Epithelial cell of esophagus (primary cell): ENCODE measurements at regions not wholly inside any gene's neighbourhood (a gene's known extent, or its start where the extent isn't known, plus 50 kb on each side); places are given as distances from the start of the nearest gene placed in this dataset.
A peak's percentile ranks its signal among the peaks of the same experiment; 100 is the strongest.

Source experiments
- DNase-seq: peaks from one replicate; pipeline ENCODE4 v3.0.0; 2010; ENCODE audit warnings: low read depth
- H3K4me3 ChIP-seq: 2 replicates; pipeline ENCODE4 v1.5.1; 2011; ENCODE audit warnings: mild to moderate bottlenecking, low read length, control low read depth
- TF ChIP-seq, protein P1 (sequence below): IDR thresholded peaks from 2 replicates; pipeline ENCODE4 v1.5.1; 2011; ENCODE audit warnings: low read depth, mild to moderate bottlenecking, low read length, control low read depth, inconsistent platforms; ENCODE audit not compliant: insufficient read depth; ENCODE audit errors: missing control alignments

GRCh38 chr2:14951569-14952285 lies 319.2 kb downstream of the LRATD1 start:
- no peak overlapping the region for H3K4me3 ChIP-seq
- TF ChIP-seq, protein P1, sequence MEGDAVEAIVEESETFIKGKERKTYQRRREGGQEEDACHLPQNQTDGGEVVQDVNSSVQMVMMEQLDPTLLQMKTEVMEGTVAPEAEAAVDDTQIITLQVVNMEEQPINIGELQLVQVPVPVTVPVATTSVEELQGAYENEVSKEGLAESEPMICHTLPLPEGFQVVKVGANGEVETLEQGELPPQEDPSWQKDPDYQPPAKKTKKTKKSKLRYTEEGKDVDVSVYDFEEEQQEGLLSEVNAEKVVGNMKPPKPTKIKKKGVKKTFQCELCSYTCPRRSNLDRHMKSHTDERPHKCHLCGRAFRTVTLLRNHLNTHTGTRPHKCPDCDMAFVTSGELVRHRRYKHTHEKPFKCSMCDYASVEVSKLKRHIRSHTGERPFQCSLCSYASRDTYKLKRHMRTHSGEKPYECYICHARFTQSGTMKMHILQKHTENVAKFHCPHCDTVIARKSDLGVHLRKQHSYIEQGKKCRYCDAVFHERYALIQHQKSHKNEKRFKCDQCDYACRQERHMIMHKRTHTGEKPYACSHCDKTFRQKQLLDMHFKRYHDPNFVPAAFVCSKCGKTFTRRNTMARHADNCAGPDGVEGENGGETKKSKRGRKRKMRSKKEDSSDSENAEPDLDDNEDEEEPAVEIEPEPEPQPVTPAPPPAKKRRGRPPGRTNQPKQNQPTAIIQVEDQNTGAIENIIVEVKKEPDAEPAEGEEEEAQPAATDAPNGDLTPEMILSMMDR: no peak
- DNase-seq: peak; percentile 68

GRCh38 chr2:14952400-14952963 lies 320.0 kb downstream of the LRATD1 start:
- TF ChIP-seq, protein P1: no peak
- no peak overlapping the region for H3K4me3 ChIP-seq
- DNase-seq: no peak

DNA sequence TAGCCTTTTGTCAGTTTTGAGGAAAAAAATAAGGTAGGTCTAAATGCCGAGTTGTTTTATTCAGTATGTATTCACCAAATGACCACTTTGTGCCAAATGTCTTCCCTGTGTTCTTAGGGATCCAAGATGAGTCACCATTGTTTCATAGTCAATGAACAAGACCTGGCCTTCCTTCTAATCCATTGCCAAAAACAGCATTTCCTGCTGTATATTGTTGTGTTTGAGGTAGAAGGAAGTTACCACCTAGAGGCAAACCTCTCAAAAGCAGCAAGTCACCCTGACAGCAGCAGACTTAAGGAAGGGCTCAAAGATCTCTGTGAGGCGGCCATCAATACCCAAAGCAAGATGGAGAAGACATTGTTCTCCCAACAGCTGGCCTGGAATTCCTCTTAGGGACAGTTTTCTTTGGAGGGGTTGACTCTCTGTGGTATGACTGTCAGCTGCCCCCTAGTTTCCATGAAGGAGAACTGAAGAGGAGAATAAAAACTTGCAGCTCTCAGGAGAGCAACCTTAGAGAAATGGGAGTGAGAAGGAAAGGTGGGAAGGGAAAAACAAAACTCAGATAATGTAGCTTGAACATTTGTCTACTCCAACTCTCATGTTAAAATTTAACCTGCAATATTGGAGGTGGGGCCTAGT lies 328.3 kb downstream of the LRATD1 start:
- TF ChIP-seq, protein P1: peak; percentile 10
- no peak overlapping the region for H3K4me3 ChIP-seq
- DNase-seq: peak; percentile 67

DNA sequence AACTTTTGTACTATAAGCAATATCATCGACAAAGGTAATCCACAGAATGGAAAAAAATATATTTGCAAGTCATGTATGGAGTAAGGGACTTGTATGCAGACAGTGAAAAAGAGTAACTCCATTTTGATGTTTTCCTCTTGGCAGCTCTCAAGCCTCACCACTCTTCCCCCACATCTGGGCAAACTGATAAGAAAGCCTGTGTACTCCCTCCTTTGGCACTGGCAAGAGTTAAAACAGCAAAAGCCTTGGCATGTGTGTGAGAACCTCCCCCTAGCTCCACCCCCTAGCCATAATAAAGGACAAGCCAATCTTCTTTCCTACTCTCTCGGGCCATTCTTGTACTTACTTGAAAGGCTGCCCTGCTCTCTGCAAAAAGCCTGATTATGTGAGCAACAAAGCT lies 335.2 kb downstream of the LRATD1 start:
- TF ChIP-seq, protein P1: no peak
- no peak for DNase-seq
- no peak overlapping the region for H3K4me3 ChIP-seq

- TF ChIP-seq, protein P1: no peak
- H3K4me3 ChIP-seq: no peak overlapping the region
- peak; percentile 50 for DNase-seq
Observed at GRCh38 chr2:14975381-14975780, 342.9 kb downstream of the LRATD1 start.

- no peak overlapping the region for H3K4me3 ChIP-seq
- TF ChIP-seq, protein P1: no peak
- DNase-seq: no peak
Observed at GRCh38 chr2:14977021-14977420, 344.5 kb downstream of the LRATD1 start.
